GM23338 (cell line): ENCODE measurements at regions not wholly inside any gene's neighbourhood (a gene's known extent, or its start where the extent isn't known, plus 50 kb on each side); places are given as distances from the start of the nearest gene placed in this dataset.
A peak's percentile ranks its signal among the peaks of the same experiment; 100 is the strongest.

Source experiments
- ATAC-seq: fragments of 200-7000 bp; cut with Tn5 transposase; 3 replicates; pipeline ENCODE4 v1.9.1; 2020
- DNase-seq: peaks from one replicate; pipeline ENCODE4 v3.0.0-alpha.2; 2015; ENCODE audit warnings: low spot score
- H2AFZ ChIP-seq: fragments of 200-600 bp; sonication (generic); 2 replicates; pipeline ENCODE4 v1.8.0; 2016; ENCODE audit warnings: antibody characterized with exemption, mild to moderate bottlenecking, moderate library complexity
- H3F3A ChIP-seq: fragments of 200-600 bp; sonication (generic); replicated peaks from 2 replicates; pipeline ENCODE4 v1.8.0; 2017; ENCODE audit warnings: antibody characterized with exemption, mixed run types, low read depth
- H3K27ac ChIP-seq: fragments of 200-600 bp; sonication (generic); 2 replicates; pipeline ENCODE4 v1.6.1; 2016; ENCODE audit warnings: low read depth
- H3K27me3 ChIP-seq: fragments of 200-600 bp; sonication (generic); 2 replicates; pipeline ENCODE4 v1.8.0; 2016; ENCODE audit warnings: mild to moderate bottlenecking, mixed run types, moderate library complexity; ENCODE audit not compliant: insufficient read depth
- H3K36me3 ChIP-seq: fragments of 200-600 bp; sonication (generic); 2 replicates; pipeline ENCODE4 v1.8.0; 2016; ENCODE audit warnings: mild to moderate bottlenecking; ENCODE audit not compliant: insufficient read depth
- H3K4me1 ChIP-seq: fragments of 200-600 bp; sonication (generic); 2 replicates; pipeline ENCODE4 v1.8.0; 2016; ENCODE audit warnings: mild to moderate bottlenecking, moderate library complexity; ENCODE audit not compliant: insufficient read depth
- H3K4me2 ChIP-seq: fragments of 200-600 bp; sonication (generic); 2 replicates; pipeline ENCODE4 v1.7.1; 2017; ENCODE audit warnings: mixed run types
- H3K4me3 ChIP-seq: fragments of 200-600 bp; sonication (generic); 2 replicates; pipeline ENCODE4 v1.6.1; 2016; ENCODE audit warnings: mixed run types
- H3K79me2 ChIP-seq: fragments of 200-600 bp; sonication (generic); replicated peaks from 2 replicates; pipeline ENCODE4 v1.8.0; 2017; ENCODE audit warnings: mild to moderate bottlenecking; ENCODE audit not compliant: insufficient read depth
- H3K9me2 ChIP-seq: fragments of 200-600 bp; sonication (generic); 2 replicates; pipeline ENCODE4 v1.8.0; 2017; ENCODE audit not compliant: insufficient read depth
- H4K20me1 ChIP-seq: fragments of 200-600 bp; sonication (generic); replicated peaks from 2 replicates; pipeline ENCODE4 v1.8.0; 2017; ENCODE audit warnings: mild to moderate bottlenecking; ENCODE audit not compliant: insufficient read depth
- H3K27ac Mint-ChIP-seq: 2 replicates; pipeline ENCODE4 v1.8.0; 2020; ENCODE audit warnings: inconsistent platforms, mild to moderate bottlenecking, moderate library complexity, mixed read lengths
- H3K27me3 Mint-ChIP-seq: 3 replicates; pipeline ENCODE4 v1.8.0; 2022; ENCODE audit warnings: low read depth, mild to moderate bottlenecking, moderate library complexity, mixed read lengths, inconsistent platforms; ENCODE audit not compliant: insufficient read depth, poor library complexity
- H3K36me3 Mint-ChIP-seq: 3 replicates; pipeline ENCODE4 v1.8.0; 2021; ENCODE audit warnings: low read depth, mild to moderate bottlenecking, inconsistent platforms, moderate library complexity, mixed read lengths
- H3K4me1 Mint-ChIP-seq: 3 replicates; pipeline ENCODE4 v1.8.0; 2020; ENCODE audit warnings: mild to moderate bottlenecking, inconsistent platforms, mixed read lengths
- H3K4me3 Mint-ChIP-seq: 3 replicates; pipeline ENCODE4 v1.8.0; 2021; ENCODE audit warnings: moderate library complexity, mild to moderate bottlenecking, inconsistent platforms, mixed read lengths
- H3K9me3 Mint-ChIP-seq: 3 replicates; pipeline ENCODE4 v1.8.0; 2020; ENCODE audit warnings: moderate library complexity, mild to moderate bottlenecking, inconsistent platforms, mixed read lengths
- CREB1 ChIP-seq: fragments of 250-450 bp; sonication (Bioruptor Pico); IDR thresholded peaks from 2 replicates; pipeline ENCODE4 v1.5.0; 2020; ENCODE audit warnings: low read depth, mild to moderate bottlenecking, moderate library complexity
- TF ChIP-seq, protein P1 (sequence below): fragments of 250-450 bp; sonication (Bioruptor Pico); IDR thresholded peaks from 2 replicates; pipeline ENCODE4 v1.5.0; 2020; ENCODE audit warnings: mild to moderate bottlenecking, moderate library complexity
- TF ChIP-seq, protein P2 (sequence below): IDR thresholded peaks from 2 replicates; pipeline ENCODE4 v1.6.1; 2016; ENCODE audit warnings: antibody characterized with exemption
- TF ChIP-seq, protein P3 (sequence below): IDR thresholded peaks from one replicate; pipeline ENCODE4 v1.6.1; 2018; ENCODE audit warnings: antibody characterized with exemption; ENCODE audit not compliant: unreplicated experiment

DNA sequence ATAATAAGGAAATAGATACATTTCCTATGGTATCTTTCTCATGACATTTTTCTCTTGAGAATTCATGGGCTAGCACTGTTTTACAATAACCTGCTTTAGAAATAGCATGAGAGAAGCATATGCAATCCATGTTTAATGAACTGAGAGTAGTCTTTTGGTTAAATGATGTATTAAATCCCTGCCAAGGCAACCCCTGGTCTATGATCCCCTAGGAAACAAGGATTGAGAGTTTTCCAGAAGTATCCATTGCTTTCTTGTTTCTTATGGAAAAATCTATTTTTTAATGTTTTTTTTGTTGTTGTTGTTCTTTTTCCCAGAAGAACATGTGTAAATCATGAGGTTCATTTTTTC, 390.5 kb upstream of the HSF2 start (continued):
- TF ChIP-seq, protein P1, sequence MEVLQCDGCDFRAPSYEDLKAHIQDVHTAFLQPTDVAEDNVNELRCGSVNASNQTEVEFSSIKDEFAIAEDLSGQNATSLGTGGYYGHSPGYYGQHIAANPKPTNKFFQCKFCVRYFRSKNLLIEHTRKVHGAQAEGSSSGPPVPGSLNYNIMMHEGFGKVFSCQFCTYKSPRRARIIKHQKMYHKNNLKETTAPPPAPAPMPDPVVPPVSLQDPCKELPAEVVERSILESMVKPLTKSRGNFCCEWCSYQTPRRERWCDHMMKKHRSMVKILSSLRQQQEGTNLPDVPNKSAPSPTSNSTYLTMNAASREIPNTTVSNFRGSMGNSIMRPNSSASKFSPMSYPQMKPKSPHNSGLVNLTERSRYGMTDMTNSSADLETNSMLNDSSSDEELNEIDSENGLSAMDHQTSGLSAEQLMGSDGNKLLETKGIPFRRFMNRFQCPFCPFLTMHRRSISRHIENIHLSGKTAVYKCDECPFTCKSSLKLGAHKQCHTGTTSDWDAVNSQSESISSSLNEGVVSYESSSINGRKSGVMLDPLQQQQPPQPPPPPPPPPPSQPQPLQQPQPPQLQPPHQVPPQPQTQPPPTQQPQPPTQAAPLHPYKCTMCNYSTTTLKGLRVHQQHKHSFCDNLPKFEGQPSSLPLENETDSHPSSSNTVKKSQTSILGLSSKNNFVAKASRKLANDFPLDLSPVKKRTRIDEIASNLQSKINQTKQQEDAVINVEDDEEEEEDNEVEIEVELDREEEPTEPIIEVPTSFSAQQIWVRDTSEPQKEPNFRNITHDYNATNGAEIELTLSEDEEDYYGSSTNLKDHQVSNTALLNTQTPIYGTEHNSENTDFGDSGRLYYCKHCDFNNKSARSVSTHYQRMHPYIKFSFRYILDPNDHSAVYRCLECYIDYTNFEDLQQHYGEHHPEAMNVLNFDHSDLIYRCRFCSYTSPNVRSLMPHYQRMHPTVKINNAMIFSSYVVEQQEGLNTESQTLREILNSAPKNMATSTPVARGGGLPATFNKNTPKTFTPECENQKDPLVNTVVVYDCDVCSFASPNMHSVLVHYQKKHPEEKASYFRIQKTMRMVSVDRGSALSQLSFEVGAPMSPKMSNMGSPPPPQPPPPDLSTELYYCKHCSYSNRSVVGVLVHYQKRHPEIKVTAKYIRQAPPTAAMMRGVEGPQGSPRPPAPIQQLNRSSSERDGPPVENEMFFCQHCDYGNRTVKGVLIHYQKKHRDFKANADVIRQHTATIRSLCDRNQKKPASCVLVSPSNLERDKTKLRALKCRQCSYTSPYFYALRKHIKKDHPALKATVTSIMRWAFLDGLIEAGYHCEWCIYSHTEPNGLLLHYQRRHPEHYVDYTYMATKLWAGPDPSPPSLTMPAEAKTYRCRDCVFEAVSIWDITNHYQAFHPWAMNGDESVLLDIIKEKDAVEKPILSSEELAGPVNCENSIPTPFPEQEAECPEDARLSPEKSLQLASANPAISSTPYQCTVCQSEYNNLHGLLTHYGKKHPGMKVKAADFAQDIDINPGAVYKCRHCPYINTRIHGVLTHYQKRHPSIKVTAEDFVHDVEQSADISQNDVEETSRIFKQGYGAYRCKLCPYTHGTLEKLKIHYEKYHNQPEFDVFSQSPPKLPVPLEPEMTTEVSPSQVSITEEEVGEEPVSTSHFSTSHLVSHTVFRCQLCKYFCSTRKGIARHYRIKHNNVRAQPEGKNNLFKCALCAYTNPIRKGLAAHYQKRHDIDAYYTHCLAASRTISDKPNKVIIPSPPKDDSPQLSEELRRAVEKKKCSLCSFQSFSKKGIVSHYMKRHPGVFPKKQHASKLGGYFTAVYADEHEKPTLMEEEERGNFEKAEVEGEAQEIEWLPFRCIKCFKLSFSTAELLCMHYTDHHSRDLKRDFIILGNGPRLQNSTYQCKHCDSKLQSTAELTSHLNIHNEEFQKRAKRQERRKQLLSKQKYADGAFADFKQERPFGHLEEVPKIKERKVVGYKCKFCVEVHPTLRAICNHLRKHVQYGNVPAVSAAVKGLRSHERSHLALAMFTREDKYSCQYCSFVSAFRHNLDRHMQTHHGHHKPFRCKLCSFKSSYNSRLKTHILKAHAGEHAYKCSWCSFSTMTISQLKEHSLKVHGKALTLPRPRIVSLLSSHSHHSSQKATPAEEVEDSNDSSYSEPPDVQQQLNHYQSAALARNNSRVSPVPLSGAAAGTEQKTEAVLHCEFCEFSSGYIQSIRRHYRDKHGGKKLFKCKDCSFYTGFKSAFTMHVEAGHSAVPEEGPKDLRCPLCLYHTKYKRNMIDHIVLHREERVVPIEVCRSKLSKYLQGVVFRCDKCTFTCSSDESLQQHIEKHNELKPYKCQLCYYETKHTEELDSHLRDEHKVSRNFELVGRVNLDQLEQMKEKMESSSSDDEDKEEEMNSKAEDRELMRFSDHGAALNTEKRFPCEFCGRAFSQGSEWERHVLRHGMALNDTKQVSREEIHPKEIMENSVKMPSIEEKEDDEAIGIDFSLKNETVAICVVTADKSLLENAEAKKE (CRISPR knock-in tag): no peak

DNA sequence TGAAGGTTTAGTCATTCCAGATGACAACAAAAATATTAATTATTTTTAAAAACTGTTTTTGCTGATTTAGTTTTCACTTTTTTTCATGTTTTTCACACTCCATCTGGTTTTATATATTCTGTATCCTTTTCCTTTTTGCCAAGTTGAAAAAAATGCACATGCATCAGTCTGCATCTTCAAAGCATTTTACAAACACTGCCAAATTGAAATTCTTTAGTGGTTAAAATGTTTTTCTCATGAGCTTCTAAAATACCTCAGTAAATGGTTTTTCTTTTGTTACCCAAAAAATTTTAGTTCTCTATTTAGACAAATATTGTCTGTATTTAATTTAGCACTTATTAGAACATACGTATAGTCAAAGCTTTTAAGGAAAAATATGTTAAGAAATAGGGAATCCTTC, 386.9 kb upstream of the HSF2 start:
- Mint-ChIP-seq H3K9me3 (no peaks in the 10 kb centered on the region), H3K27me3 (no peaks in the 10 kb centered on the region), H3K4me3 (no peak overlapping the region), H3K27ac (no peak overlapping the region), H3K4me1 (peaks cover 17% of the 10 kb centered on the region), H3K36me3 (no peaks in the 10 kb centered on the region)
- DNase-seq (no peak), ATAC-seq (no peak)
- Histone ChIP-seq H3K4me2 (no peak overlapping the region), H3K27ac (no peak overlapping the region), H4K20me1 (no peaks in the 10 kb centered on the region), H3K4me3 (no peak overlapping the region), H3K9me2 (no peaks in the 10 kb centered on the region), H3F3A (no peaks in the 10 kb centered on the region), H3K4me1 (peaks cover 20% of the 10 kb centered on the region), H3K36me3 (no peaks in the 10 kb centered on the region), H3K79me2 (no peaks in the 10 kb centered on the region), H3K27me3 (no peaks in the 10 kb centered on the region), H2AFZ (no peak overlapping the region)
- TF ChIP-seq, protein P2, sequence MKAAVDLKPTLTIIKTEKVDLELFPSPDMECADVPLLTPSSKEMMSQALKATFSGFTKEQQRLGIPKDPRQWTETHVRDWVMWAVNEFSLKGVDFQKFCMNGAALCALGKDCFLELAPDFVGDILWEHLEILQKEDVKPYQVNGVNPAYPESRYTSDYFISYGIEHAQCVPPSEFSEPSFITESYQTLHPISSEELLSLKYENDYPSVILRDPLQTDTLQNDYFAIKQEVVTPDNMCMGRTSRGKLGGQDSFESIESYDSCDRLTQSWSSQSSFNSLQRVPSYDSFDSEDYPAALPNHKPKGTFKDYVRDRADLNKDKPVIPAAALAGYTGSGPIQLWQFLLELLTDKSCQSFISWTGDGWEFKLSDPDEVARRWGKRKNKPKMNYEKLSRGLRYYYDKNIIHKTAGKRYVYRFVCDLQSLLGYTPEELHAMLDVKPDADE: no peak

- H3K27ac Mint-ChIP-seq: no peak overlapping the region
- H3K36me3 Mint-ChIP-seq: no peaks in the 10 kb centered on the region
- Histone ChIP-seq H3K4me1 (peaks cover 5% of the 10 kb centered on the region; the same call in 1 of the 2 replicates), H3K27ac (no peak overlapping the region), H3K27me3 (no peaks in the 10 kb centered on the region), H4K20me1 (no peaks in the 10 kb centered on the region), H3K4me3 (no peak overlapping the region), H3K9me2 (no peaks in the 10 kb centered on the region), H2AFZ (peak overlapping the region; percentile 43; the same call in 1 of the 2 replicates), H3K4me2 (no peak overlapping the region), H3F3A (no peaks in the 10 kb centered on the region), H3K79me2 (no peaks in the 10 kb centered on the region), H3K36me3 (no peaks in the 10 kb centered on the region)
- no peaks in the 10 kb centered on the region for H3K4me1 Mint-ChIP-seq
- ATAC-seq (no peak), DNase-seq (no peak)
- peaks cover 2% of the 10 kb centered on the region for H3K27me3 Mint-ChIP-seq
- no peak overlapping the region for H3K4me3 Mint-ChIP-seq
- H3K9me3 Mint-ChIP-seq: no peaks in the 10 kb centered on the region
- TF ChIP-seq, protein P3, sequence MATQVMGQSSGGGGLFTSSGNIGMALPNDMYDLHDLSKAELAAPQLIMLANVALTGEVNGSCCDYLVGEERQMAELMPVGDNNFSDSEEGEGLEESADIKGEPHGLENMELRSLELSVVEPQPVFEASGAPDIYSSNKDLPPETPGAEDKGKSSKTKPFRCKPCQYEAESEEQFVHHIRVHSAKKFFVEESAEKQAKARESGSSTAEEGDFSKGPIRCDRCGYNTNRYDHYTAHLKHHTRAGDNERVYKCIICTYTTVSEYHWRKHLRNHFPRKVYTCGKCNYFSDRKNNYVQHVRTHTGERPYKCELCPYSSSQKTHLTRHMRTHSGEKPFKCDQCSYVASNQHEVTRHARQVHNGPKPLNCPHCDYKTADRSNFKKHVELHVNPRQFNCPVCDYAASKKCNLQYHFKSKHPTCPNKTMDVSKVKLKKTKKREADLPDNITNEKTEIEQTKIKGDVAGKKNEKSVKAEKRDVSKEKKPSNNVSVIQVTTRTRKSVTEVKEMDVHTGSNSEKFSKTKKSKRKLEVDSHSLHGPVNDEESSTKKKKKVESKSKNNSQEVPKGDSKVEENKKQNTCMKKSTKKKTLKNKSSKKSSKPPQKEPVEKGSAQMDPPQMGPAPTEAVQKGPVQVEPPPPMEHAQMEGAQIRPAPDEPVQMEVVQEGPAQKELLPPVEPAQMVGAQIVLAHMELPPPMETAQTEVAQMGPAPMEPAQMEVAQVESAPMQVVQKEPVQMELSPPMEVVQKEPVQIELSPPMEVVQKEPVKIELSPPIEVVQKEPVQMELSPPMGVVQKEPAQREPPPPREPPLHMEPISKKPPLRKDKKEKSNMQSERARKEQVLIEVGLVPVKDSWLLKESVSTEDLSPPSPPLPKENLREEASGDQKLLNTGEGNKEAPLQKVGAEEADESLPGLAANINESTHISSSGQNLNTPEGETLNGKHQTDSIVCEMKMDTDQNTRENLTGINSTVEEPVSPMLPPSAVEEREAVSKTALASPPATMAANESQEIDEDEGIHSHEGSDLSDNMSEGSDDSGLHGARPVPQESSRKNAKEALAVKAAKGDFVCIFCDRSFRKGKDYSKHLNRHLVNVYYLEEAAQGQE: no peak
- TF ChIP-seq CREB1 (CRISPR knock-in tag): no peak
Measured at GRCh38 chr6:122014961-122015360, 384.5 kb upstream of the HSF2 start.
